Right lobe of liver (tissue), 6 donors: ENCODE measurements at regions not wholly inside any gene's neighbourhood (a gene's known extent, or its start where the extent isn't known, plus 50 kb on each side); places are given as distances from the start of the nearest gene placed in this dataset.
"Not testable (repeated sequence)": the region's sequence is repeated elsewhere in the genome, so short reads cannot be mapped to it uniquely, and the experiment has no call there.

Experiments
- ATAC-seq, 4 donors: fragments of 200-7000 bp; cut with Tn5 transposase; one replicate each; pipeline ENCODE4 v1.9.1; 2020; ENCODE audit warnings: mild to moderate bottlenecking in 4 of 4, moderate library complexity in 4 of 4
- DNase-seq, 3 donors: peaks; one replicate each; pipeline ENCODE4 v3.0.0-alpha.2; 2020
- H3K27ac ChIP-seq, 3 donors: fragments of 200-600 bp; one replicate each; pipeline ENCODE4 v1.8.0; 2022
- H3K27me3 ChIP-seq, 2 donors: fragments of 200-600 bp; one replicate each; pipeline ENCODE4 v1.8.0; 2022
- H3K36me3 ChIP-seq, 4 donors: fragments of 200-600 bp; sonication (generic) in 1 of 4; one replicate each; pipeline versions ENCODE4 v1.5.1 to v1.8.0; 2017 to 2022; ENCODE audit warnings: control low read depth in 1 of 4
- H3K4me1 ChIP-seq, 4 donors: fragments of 200-600 bp; sonication (generic) in 1 of 4; one replicate each; pipeline versions ENCODE4 v1.5.1 to v1.8.0; 2017 to 2022; ENCODE audit warnings: control low read depth in 1 of 4
- H3K4me3 ChIP-seq, 3 donors: fragments of 200-600 bp; one replicate each; pipeline ENCODE4 v1.8.0; 2022
- H3K9me3 ChIP-seq, 4 donors: fragments of 200-600 bp; sonication (generic) in 1 of 4; one replicate each; pipeline versions ENCODE4 v1.5.1 to v1.8.0; 2017 to 2022; ENCODE audit warnings: control low read depth in 1 of 4
- CTCF ChIP-seq, 4 donors: fragments of 200-600 bp in 3 of 4; fragments of 450-650 bp in 1 of 4; IDR thresholded peaks; one replicate each; pipeline versions ENCODE4 v1.5.1 to v1.8.0; 2016 to 2022; ENCODE audit warnings: antibody characterized with exemption in 4 of 4, mild to moderate bottlenecking in 2 of 4
- POLR2A ChIP-seq: fragments of 450-650 bp; IDR thresholded peaks from one replicate; pipeline ENCODE4 v1.6.1; 2017; ENCODE audit warnings: antibody characterized with exemption, mild to moderate bottlenecking
- WGBS: methylation state at CpG from one replicate; pipeline ENCODE4 v1.1.6; 2018; ENCODE audit warnings: low coverage, low lambda C conversion rate; ENCODE audit not compliant: insufficient coverage; ENCODE audit errors: missing lambda C conversion rate; 5-methylcytosine and 5-hydroxymethylcytosine counted together
- intact Hi-C, 2 donors: fragments of 100-400 bp; cut with DNase I; formaldehyde crosslinking; loops; one replicate each; pipeline versions ENCODE4 v1.11.2 to v1.14.1; 2022
- donor health status: DM: no; HTN: yes; CAD: no.
- donor health status: DM: no; HTN: no; CAD: no.
- donor health status: DM: no; HTN: no; CAD: no.
- donor health status: DM: no; HTN: yes; CAD: no.
- donor health status: DM: no; HTN: yes; CAD: no.

- TF ChIP-seq POLR2A, result no peak
- no peak for TF ChIP-seq CTCF (IDR thresholded peaks at IDR 0.05)
- Histone ChIP-seq H3K4me3 (no peak overlapping the region), H3K9me3 (no peaks in the 10 kb centered on the region), H3K36me3 (no peaks in the 10 kb centered on the region), H3K4me1 (no peaks in the 10 kb centered on the region), H3K27me3 (no peaks in the 10 kb centered on the region), H3K27ac (no peak overlapping the region)
- DNase-seq (no peak), ATAC-seq (no peak)
- WGBS, result 33% methylated on average over 13 of the region's 17 CpGs
- intact Hi-C loops, result no loop called here
Observed at GRCh38 chr5:174503461-174504265, 220.7 kb upstream of the MSX2 start.

GRCh38 chr5:174504266-174504726, 220.1 kb upstream of the MSX2 start:
- H3K27ac ChIP-seq, result no peak overlapping the region
- 54% methylated on average over 8 of the region's 9 CpGs for WGBS

GRCh38 chr5:174505621-174506020, 218.8 kb upstream of the MSX2 start:
- Histone ChIP-seq H3K9me3 (no peaks in the 10 kb centered on the region), H3K36me3 (no peaks in the 10 kb centered on the region), H3K27ac (no peak overlapping the region), H3K4me3 (no peak overlapping the region), H3K4me1 (no peaks in the 10 kb centered on the region), H3K27me3 (no peaks in the 10 kb centered on the region)
- 54% methylated on average over 4 of the region's 4 CpGs for WGBS
- no peak for ATAC-seq
- no peak for TF ChIP-seq CTCF (IDR thresholded peaks at IDR 0.05)
- no peak for TF ChIP-seq POLR2A
- intact Hi-C loops, result no loop called here
- no peak for DNase-seq

More at GRCh38 chr5:174504266-174504726, 220.1 kb upstream of the MSX2 start:
- intact Hi-C loops, result no loop called here
- no peak overlapping the region for H3K4me3 ChIP-seq
- H3K27me3 ChIP-seq, result no peaks in the 10 kb centered on the region
- H3K4me1 ChIP-seq, result no peaks in the 10 kb centered on the region
- DNase-seq, result no peak
- no peaks in the 10 kb centered on the region for H3K9me3 ChIP-seq
- ATAC-seq, result no peak
- no peaks in the 10 kb centered on the region for H3K36me3 ChIP-seq
- TF ChIP-seq POLR2A (no peak), CTCF (IDR thresholded peaks at IDR 0.05) (no peak)

GRCh38 chr5:174510782-174511453, 213.5 kb upstream of the MSX2 start:
- DNase-seq, H3K4me1 ChIP-seq, intact Hi-C loops, H3K9me3 ChIP-seq, ATAC-seq, H3K4me3 ChIP-seq, H3K36me3 ChIP-seq, H3K27me3 ChIP-seq, H3K27ac ChIP-seq: not testable (repeated sequence)
- WGBS, result 68% methylated on average over 10 of the region's 11 CpGs

GRCh38 chr5:174511714-174512253, 212.6 kb upstream of the MSX2 start:
- Histone ChIP-seq H3K27me3 (no peaks in the 10 kb centered on the region), H3K36me3 (no peaks in the 10 kb centered on the region), H3K4me3 (no peak overlapping the region), H3K4me1 (no peaks in the 10 kb centered on the region), H3K27ac (no peak overlapping the region), H3K9me3 (no peaks in the 10 kb centered on the region)
- 50% methylated on average over 3 of the region's 5 CpGs for WGBS
- TF ChIP-seq POLR2A (no peak), CTCF (IDR thresholded peaks at IDR 0.05) (no peak)
- DNase-seq (no peak), ATAC-seq (no peak)
- intact Hi-C loops, result no loop called here
